GM23338 (cell line): ENCODE measurements at regions not wholly inside any gene's neighbourhood (a gene's known extent, or its start where the extent isn't known, plus 50 kb on each side); places are given as distances from the start of the nearest gene placed in this dataset.

ENCODE experiments used
- ATAC-seq: fragments of 200-7000 bp; cut with Tn5 transposase; 3 replicates; pipeline ENCODE4 v1.9.1; 2020
- DNase-seq: peaks from one replicate; pipeline ENCODE4 v3.0.0-alpha.2; 2015; ENCODE audit warnings: low spot score
- H2AFZ ChIP-seq: fragments of 200-600 bp; sonication (generic); 2 replicates; pipeline ENCODE4 v1.8.0; 2016; ENCODE audit warnings: antibody characterized with exemption, mild to moderate bottlenecking, moderate library complexity
- H3F3A ChIP-seq: fragments of 200-600 bp; sonication (generic); replicated peaks from 2 replicates; pipeline ENCODE4 v1.8.0; 2017; ENCODE audit warnings: antibody characterized with exemption, mixed run types, low read depth
- H3K27ac ChIP-seq: fragments of 200-600 bp; sonication (generic); 2 replicates; pipeline ENCODE4 v1.6.1; 2016; ENCODE audit warnings: low read depth
- H3K27me3 ChIP-seq: fragments of 200-600 bp; sonication (generic); 2 replicates; pipeline ENCODE4 v1.8.0; 2016; ENCODE audit warnings: mild to moderate bottlenecking, mixed run types, moderate library complexity; ENCODE audit not compliant: insufficient read depth
- H3K36me3 ChIP-seq: fragments of 200-600 bp; sonication (generic); 2 replicates; pipeline ENCODE4 v1.8.0; 2016; ENCODE audit warnings: mild to moderate bottlenecking; ENCODE audit not compliant: insufficient read depth
- H3K4me1 ChIP-seq: fragments of 200-600 bp; sonication (generic); 2 replicates; pipeline ENCODE4 v1.8.0; 2016; ENCODE audit warnings: mild to moderate bottlenecking, moderate library complexity; ENCODE audit not compliant: insufficient read depth
- H3K4me2 ChIP-seq: fragments of 200-600 bp; sonication (generic); 2 replicates; pipeline ENCODE4 v1.7.1; 2017; ENCODE audit warnings: mixed run types
- H3K4me3 ChIP-seq: fragments of 200-600 bp; sonication (generic); 2 replicates; pipeline ENCODE4 v1.6.1; 2016; ENCODE audit warnings: mixed run types
- H3K79me2 ChIP-seq: fragments of 200-600 bp; sonication (generic); replicated peaks from 2 replicates; pipeline ENCODE4 v1.8.0; 2017; ENCODE audit warnings: mild to moderate bottlenecking; ENCODE audit not compliant: insufficient read depth
- H3K9me2 ChIP-seq: fragments of 200-600 bp; sonication (generic); 2 replicates; pipeline ENCODE4 v1.8.0; 2017; ENCODE audit not compliant: insufficient read depth
- H4K20me1 ChIP-seq: fragments of 200-600 bp; sonication (generic); replicated peaks from 2 replicates; pipeline ENCODE4 v1.8.0; 2017; ENCODE audit warnings: mild to moderate bottlenecking; ENCODE audit not compliant: insufficient read depth
- H3K27ac Mint-ChIP-seq: 2 replicates; pipeline ENCODE4 v1.8.0; 2020; ENCODE audit warnings: inconsistent platforms, mild to moderate bottlenecking, moderate library complexity, mixed read lengths
- H3K27me3 Mint-ChIP-seq: 3 replicates; pipeline ENCODE4 v1.8.0; 2022; ENCODE audit warnings: low read depth, mild to moderate bottlenecking, moderate library complexity, mixed read lengths, inconsistent platforms; ENCODE audit not compliant: insufficient read depth, poor library complexity
- H3K36me3 Mint-ChIP-seq: 3 replicates; pipeline ENCODE4 v1.8.0; 2021; ENCODE audit warnings: low read depth, mild to moderate bottlenecking, inconsistent platforms, moderate library complexity, mixed read lengths
- H3K4me1 Mint-ChIP-seq: 3 replicates; pipeline ENCODE4 v1.8.0; 2020; ENCODE audit warnings: mild to moderate bottlenecking, inconsistent platforms, mixed read lengths
- H3K4me3 Mint-ChIP-seq: 3 replicates; pipeline ENCODE4 v1.8.0; 2021; ENCODE audit warnings: moderate library complexity, mild to moderate bottlenecking, inconsistent platforms, mixed read lengths
- H3K9me3 Mint-ChIP-seq: 3 replicates; pipeline ENCODE4 v1.8.0; 2020; ENCODE audit warnings: moderate library complexity, mild to moderate bottlenecking, inconsistent platforms, mixed read lengths
- CREB1 ChIP-seq: fragments of 250-450 bp; sonication (Bioruptor Pico); IDR thresholded peaks from 2 replicates; pipeline ENCODE4 v1.5.0; 2020; ENCODE audit warnings: low read depth, mild to moderate bottlenecking, moderate library complexity
- CTCF ChIP-seq, 2 experiments: fragments of 200-600 bp in 1 of 2; sonication (generic) in 1 of 2; conservative IDR thresholded peaks; 2 replicates each; pipeline versions ENCODE4 v1.5.1 to v1.6.1; 2016 to 2017; ENCODE audit warnings: antibody characterized with exemption in 2 of 2, low read depth in 2 of 2, mild to moderate bottlenecking in 2 of 2, moderate library complexity in 1 of 2
- ETS1 ChIP-seq: IDR thresholded peaks from 2 replicates; pipeline ENCODE4 v1.6.1; 2016; ENCODE audit warnings: antibody characterized with exemption
- EZH2 ChIP-seq: fragments of 200-600 bp; sonication (generic); IDR thresholded peaks from one replicate; pipeline ENCODE4 v1.8.0; 2017; ENCODE audit warnings: antibody characterized with exemption, mild to moderate bottlenecking, low read depth; ENCODE audit not compliant: unreplicated experiment
- EZH2phosphoT487 ChIP-seq: fragments of 200-600 bp; sonication (generic); IDR thresholded peaks from one replicate; pipeline ENCODE4 v1.8.1; 2018; ENCODE audit warnings: antibody characterized with exemption; ENCODE audit not compliant: unreplicated experiment
- JUNB ChIP-seq: IDR thresholded peaks from one replicate; pipeline ENCODE4 v1.6.1; 2016; ENCODE audit warnings: antibody characterized with exemption; ENCODE audit not compliant: unreplicated experiment
- NANOG ChIP-seq: IDR thresholded peaks from 2 replicates; pipeline ENCODE4 v1.6.1; 2016; ENCODE audit warnings: antibody characterized with exemption, borderline replicate concordance
- POLR2AphosphoS5 ChIP-seq: IDR thresholded peaks from 2 replicates; pipeline ENCODE4 v1.6.1; 2016; ENCODE audit warnings: antibody characterized with exemption, low read depth
- REST ChIP-seq: IDR thresholded peaks from one replicate; pipeline ENCODE4 v1.6.1; 2018; ENCODE audit warnings: antibody characterized with exemption; ENCODE audit not compliant: unreplicated experiment
- STAT1 ChIP-seq: IDR thresholded peaks from one replicate; pipeline ENCODE4 v1.6.1; 2016; ENCODE audit warnings: antibody characterized with exemption; ENCODE audit not compliant: unreplicated experiment
- ZNF114 ChIP-seq: fragments of 250-450 bp; sonication (Bioruptor Pico); IDR thresholded peaks from 2 replicates; pipeline ENCODE4 v1.5.0; 2020; ENCODE audit warnings: mild to moderate bottlenecking, moderate library complexity
- ZNF331 ChIP-seq: fragments of 250-450 bp; sonication (Bioruptor Pico); IDR thresholded peaks from 2 replicates; pipeline ENCODE4 v1.5.0; 2020; ENCODE audit warnings: low read depth, mild to moderate bottlenecking, moderate library complexity
- ZNF462 ChIP-seq: fragments of 250-450 bp; sonication (Bioruptor Pico); IDR thresholded peaks from 2 replicates; pipeline ENCODE4 v1.5.0; 2020; ENCODE audit warnings: mild to moderate bottlenecking, moderate library complexity

GRCh38 chr9:25517701-25518100, 160.5 kb downstream of the TUSC1 start:
- no peaks in the 10 kb centered on the region for H3K27me3 ChIP-seq
- H3K4me1 Mint-ChIP-seq = peaks cover 8% of the 10 kb centered on the region; the same call in 2 of the 3 replicates
- no peaks in the 10 kb centered on the region for H4K20me1 ChIP-seq
- DNase-seq = no peak
- no peak overlapping the region for H3K4me2 ChIP-seq
- H3K27me3 Mint-ChIP-seq = no peaks in the 10 kb centered on the region
- no peak overlapping the region for H3K27ac Mint-ChIP-seq
- ATAC-seq = no peak
- H3K79me2 ChIP-seq = no peaks in the 10 kb centered on the region
- H3K4me1 ChIP-seq = no peaks in the 10 kb centered on the region
- H3K4me3 ChIP-seq = no peak overlapping the region
- no peaks in the 10 kb centered on the region for H3K36me3 ChIP-seq
- H3F3A ChIP-seq = no peaks in the 10 kb centered on the region
- H3K27ac ChIP-seq = no peak overlapping the region
- no peaks in the 10 kb centered on the region for H3K36me3 Mint-ChIP-seq
- no peaks in the 10 kb centered on the region; the same call in 1 of the 2 replicates for H3K9me2 ChIP-seq
- no peak overlapping the region for H3K4me3 Mint-ChIP-seq
- H3K9me3 Mint-ChIP-seq = no peaks in the 10 kb centered on the region
- TF ChIP-seq ZNF331 (CRISPR knock-in tag) (no peak), NANOG (no peak), EZH2phosphoT487 (no peak), CTCF (conservative IDR thresholded peaks at IDR 0.05; ENCODE audit: low read depth in 2 of 2) (no peak), ZNF114 (CRISPR knock-in tag) (no peak), JUNB (no peak), ETS1 (no peak), ZNF462 (CRISPR knock-in tag) (no peak), POLR2AphosphoS5 (no peak), CREB1 (CRISPR knock-in tag) (no peak), EZH2 (no peak), STAT1 (no peak), REST (no peak)
- no peak overlapping the region for H2AFZ ChIP-seq
